Cortex of kidney (tissue), 1 donor: ENCODE measurements at regions not wholly inside any gene's neighbourhood (a gene's known extent, or its start where the extent isn't known, plus 50 kb on each side); places are given as distances from the start of the nearest gene placed in this dataset.
"Not testable (repeated sequence)": the region's sequence is repeated elsewhere in the genome, so short reads cannot be mapped to it uniquely, and the experiment has no call there.

ENCODE experiments used
- DNase-seq: peaks from one replicate; lab custom pipeline; 2025; lab: John Stamatoyannopoulos, UW

GRCh38 chr1:67584938-67585337 is 100.1 kb upstream of the GADD45A start:
- DNase-seq, result no peak

- DNase-seq, result no peak
Observed at GRCh38 chr1:67586596-67586995, 98.4 kb upstream of the GADD45A start.

GRCh38 chr1:67588178-67588855 is 96.7 kb upstream of the GADD45A start:
- DNase-seq, result no peak

- DNase-seq, result no peak
Observed at GRCh38 chr1:67589519-67590233, 95.3 kb upstream of the GADD45A start.

- DNase-seq, result no peak
Observed at GRCh38 chr1:67590329-67590728, 94.7 kb upstream of the GADD45A start.

GRCh38 chr1:67594764-67595163 is 90.2 kb upstream of the GADD45A start:
- DNase-seq, result no peak

GRCh38 chr1:67596674-67597073 is 88.3 kb upstream of the GADD45A start:
- DNase-seq, result no peak

GRCh38 chr1:67597336-67597735 is 87.7 kb upstream of the GADD45A start:
- no peak for DNase-seq

GRCh38 chr1:67599085-67599484 is 85.9 kb upstream of the GADD45A start:
- no peak for DNase-seq

GRCh38 chr1:67601539-67601938 is 83.5 kb upstream of the GADD45A start:
- no peak for DNase-seq

- no peak for DNase-seq
Observed at GRCh38 chr1:67601955-67602354, 83.0 kb upstream of the GADD45A start.

GRCh38 chr1:67604778-67605177 is 80.2 kb upstream of the GADD45A start:
- no peak for DNase-seq

GRCh38 chr1:67605209-67605780 is 79.7 kb upstream of the GADD45A start:
- DNase-seq, result no peak

- no peak for DNase-seq
Observed at GRCh38 chr1:67607286-67607685, 77.7 kb upstream of the GADD45A start.

- DNase-seq, result no peak
Observed at GRCh38 chr1:67607699-67608098, 77.3 kb upstream of the GADD45A start.

GRCh38 chr1:67608661-67609576 is 76.1 kb upstream of the GADD45A start:
- no peak for DNase-seq

- no peak for DNase-seq
Observed at GRCh38 chr1:67609577-67610341, 75.2 kb upstream of the GADD45A start.

GRCh38 chr1:67610450-67610849 is 74.6 kb upstream of the GADD45A start:
- DNase-seq, result no peak

GRCh38 chr1:67611846-67612245 is 73.2 kb upstream of the GADD45A start:
- no peak for DNase-seq

- DNase-seq, result no peak
Observed at GRCh38 chr1:67612788-67613241, 72.2 kb upstream of the GADD45A start.

GRCh38 chr1:67613479-67613878 is 71.5 kb upstream of the GADD45A start:
- not testable (repeated sequence) for DNase-seq
